ENCODE measurements at regions not wholly inside any gene's neighbourhood (a gene's known extent, or its start where the extent isn't known, plus 50 kb on each side); places are given as distances from the start of the nearest gene placed in this dataset.

GRCh38 chr11:20259506-20259905 lies 99.2 kb upstream of the DBX1 start:
- no peak for TF ChIP-seq CTCF (IDR thresholded peaks at IDR 0.05)
- no peak for TF ChIP-seq POLR2A (IDR thresholded peaks at IDR 0.05)

Measured in heart left ventricle (tissue), 13 donors.